HL-60/S4 treated with retinoic acid at 250 ng/mL for 4 days and 3 days (cell line): ENCODE measurements at regions not wholly inside any gene's neighbourhood (a gene's known extent, or its start where the extent isn't known, plus 50 kb on each side); places are given as distances from the start of the nearest gene placed in this dataset.

Experiments
- in situ Hi-C: fragments of 300-500 bp; cut with MboI; formaldehyde crosslinking; loops from 2 replicates; pipeline ENCODE4 v1.7.0; 2022; ENCODE audit warnings: low sequenced_read_pairs

GRCh38 chr16:35252356-35252936 lies 1793.0 kb downstream of the TP53TG3F start:
- in situ Hi-C loops, result no loop called here

DNA sequence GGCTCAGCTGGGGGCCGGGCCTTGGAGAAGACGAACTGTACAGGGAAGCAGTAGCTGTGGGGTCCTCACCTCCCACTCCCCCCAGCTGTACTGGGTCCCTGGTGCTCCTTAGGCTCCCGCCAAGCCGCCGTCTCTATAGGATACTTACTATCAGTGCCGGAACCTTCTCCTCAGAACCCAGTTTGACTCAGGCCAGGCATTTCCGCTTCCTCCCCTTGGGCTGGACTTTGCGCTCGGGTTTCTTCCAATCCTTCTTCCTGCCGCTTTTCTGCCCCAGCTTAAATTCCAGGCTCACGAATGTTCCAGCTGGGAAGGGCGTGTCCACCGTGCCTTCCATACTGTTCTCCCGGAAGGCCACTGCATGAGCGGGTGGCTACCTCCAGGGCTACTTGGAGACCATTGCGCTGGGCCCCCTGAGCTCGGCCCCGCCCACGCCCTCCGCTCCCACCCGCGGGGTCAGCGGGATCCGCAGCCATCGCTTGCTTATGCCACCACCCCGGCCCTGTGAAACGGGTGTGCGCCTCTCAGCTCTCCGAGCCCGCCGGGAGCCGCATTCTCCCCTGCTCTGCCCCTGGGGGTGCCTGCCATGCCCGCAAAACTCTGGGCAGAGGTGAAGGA lies 1795.9 kb downstream of the TP53TG3F start:
- in situ Hi-C loops, result no loop called here

- in situ Hi-C loops, result no loop called here
These were observed 1796.4 kb downstream of the TP53TG3F start for GRCh38 chr16:35255816-35256215.

DNA sequence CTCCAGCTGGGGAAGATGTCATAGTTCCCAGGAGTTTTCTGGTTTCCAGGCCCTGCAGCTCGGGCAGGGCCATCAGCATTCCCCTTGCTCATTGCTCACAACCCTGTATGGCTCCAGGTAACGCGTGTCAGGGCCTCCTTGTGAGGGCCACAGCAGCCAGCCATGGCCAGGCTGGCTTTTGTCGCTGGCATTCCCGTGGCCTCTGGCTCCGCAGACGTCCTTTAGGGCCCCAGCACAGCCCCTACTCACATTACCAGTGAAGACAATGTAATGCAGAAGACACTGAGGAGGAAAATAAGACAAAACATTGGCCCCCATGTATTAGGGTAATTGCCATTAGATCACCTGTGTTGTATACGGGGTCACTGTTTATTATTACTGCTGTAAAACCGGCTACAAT lies 1799.0 kb downstream of the TP53TG3F start:
- in situ Hi-C loops, result no loop called here

- in situ Hi-C loops, result no loop called here
These were observed 1836.4 kb downstream of the TP53TG3F start for GRCh38 chr16:35295856-35296255.

- in situ Hi-C loops, result no loop called here
These were observed 1837.7 kb downstream of the TP53TG3F start for GRCh38 chr16:35296962-35297653.

DNA sequence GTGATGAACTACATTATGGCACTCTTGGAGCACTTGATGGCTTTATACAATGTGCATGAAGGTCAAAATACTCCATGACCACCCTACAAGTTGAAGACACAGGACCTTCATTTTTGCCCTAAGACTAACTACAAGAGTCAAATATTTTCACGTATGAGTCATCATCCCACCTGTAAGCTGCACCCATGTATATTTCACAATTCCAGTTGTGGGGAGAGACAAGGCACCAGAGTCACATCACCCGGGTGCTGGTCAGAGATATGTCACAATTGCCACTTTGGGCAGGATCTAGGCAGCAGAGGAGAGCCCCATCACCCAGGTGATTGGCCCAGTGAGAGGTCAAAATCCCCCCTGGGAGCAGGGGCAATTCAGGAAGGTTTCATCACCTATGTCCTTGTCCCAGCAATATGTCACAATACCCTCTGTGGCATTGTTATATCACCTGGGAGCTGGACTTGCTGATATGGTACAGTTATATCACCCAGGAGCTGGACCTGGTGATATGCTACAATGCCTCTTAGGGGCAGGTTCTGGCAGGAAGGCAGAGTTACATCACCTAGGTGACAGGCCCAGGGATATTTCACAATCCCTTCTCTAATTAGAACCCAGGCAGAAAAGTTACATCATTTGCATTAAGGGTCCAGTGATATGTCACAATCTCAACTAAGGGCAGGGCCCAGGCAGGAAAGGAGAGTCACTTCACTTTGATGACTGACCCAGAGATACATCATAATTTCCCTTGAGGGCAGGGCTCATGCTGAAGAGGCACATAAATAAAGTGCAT lies 1839.2 kb downstream of the TP53TG3F start:
- in situ Hi-C loops, result no loop called here

DNA sequence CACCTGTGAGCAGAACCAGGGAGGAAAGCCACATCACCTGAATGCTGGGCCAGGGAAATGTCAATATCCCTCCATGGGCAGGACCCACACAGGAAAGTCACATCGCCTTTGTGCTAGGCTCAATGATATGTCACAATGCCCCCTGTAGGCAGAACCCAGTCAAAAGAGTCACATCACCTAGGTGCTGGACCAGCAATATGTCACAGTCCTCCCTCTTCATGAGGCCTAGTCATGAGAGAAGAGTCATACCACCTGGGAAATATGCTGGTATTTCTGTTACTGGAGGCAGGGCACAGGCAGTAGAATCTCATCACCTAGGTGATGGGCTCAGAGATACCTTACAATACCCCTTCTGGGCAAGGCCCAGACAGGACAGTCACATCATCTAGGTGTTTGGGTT lies 1843.4 kb downstream of the TP53TG3F start:
- in situ Hi-C loops, result no loop called here

DNA sequence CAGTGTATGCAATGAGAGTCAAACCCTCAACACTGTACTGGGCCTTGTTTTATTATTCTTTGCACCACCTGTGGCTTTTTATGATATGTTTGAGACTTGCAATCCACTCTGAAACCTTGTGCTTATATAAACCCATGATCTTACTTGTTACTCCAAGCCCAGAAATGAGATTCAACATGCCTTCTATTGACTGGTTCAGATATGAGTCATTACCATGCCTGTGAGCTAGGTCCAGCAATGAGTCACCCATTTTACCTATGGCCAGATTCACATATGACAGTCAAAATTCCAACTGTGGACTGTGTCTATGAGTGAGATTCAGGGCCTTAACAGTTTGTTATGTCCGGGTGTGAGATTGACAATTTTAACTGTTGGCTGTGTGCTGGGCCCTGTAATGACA lies 1846.1 kb downstream of the TP53TG3F start:
- in situ Hi-C loops, result no loop called here

DNA sequence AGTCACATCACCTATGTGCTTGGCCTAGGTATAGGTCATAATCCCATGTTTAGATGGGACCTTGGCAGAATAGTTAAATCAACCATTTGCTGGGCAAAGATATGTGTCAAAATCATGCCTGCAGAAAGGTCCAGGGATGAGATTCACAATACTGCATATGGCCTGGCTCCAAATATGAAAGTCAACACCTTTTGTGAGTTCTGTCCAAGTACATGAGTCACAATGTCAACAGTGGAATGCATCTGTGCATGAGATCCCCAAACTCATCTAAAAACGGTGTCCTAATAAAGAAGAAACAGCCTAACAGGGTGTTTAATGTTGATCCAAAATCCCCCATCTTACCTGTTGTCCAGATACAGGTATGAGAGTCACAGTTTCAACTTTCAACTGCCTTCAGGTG lies 1847.5 kb downstream of the TP53TG3F start:
- in situ Hi-C loops, result no loop called here

GRCh38 chr16:35308674-35309073 lies 1849.3 kb downstream of the TP53TG3F start:
- in situ Hi-C loops, result no loop called here

GRCh38 chr16:35310999-35311398 lies 1851.6 kb downstream of the TP53TG3F start:
- in situ Hi-C loops, result no loop called here

DNA sequence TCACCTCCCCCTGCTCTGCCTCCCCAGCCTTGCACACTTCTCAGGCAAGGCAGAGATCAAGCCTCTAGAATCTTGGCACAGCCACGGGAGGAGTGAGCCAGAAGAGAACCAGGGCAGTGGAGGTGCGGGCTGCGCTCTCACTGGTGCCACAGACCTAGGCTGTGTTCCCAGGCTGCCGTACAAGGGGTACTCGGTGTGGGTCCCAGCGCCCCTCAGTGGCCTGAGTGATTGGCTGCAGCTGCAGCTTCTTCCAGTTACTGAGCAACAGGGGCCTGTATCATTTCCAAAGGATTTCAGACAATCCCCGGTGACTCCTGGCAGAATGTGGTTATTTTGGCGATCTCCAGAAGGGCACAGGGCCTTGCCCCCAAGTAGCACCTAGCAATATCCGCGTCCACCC lies 1852.1 kb downstream of the TP53TG3F start:
- in situ Hi-C loops, result no loop called here

DNA sequence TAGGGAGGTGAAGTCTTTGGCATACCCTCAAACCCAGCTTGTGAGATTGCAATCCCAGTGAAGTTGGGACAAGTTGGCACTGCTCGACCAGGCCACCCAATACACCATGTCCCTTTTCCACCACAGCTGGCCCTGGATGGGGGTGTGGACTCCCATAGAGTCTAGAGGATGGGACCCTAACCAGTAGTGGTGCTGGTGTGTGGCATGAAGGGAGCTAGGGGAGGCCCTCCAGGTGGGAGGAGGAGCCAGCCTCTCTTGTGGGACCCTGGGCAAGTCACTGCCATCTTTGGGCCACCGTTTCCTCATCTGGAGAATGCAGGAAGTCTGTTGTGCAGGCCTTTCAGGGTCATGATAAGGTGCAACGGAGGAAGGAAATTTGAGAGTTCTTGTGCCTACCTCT lies 1854.9 kb downstream of the TP53TG3F start:
- in situ Hi-C loops, result no loop called here

DNA sequence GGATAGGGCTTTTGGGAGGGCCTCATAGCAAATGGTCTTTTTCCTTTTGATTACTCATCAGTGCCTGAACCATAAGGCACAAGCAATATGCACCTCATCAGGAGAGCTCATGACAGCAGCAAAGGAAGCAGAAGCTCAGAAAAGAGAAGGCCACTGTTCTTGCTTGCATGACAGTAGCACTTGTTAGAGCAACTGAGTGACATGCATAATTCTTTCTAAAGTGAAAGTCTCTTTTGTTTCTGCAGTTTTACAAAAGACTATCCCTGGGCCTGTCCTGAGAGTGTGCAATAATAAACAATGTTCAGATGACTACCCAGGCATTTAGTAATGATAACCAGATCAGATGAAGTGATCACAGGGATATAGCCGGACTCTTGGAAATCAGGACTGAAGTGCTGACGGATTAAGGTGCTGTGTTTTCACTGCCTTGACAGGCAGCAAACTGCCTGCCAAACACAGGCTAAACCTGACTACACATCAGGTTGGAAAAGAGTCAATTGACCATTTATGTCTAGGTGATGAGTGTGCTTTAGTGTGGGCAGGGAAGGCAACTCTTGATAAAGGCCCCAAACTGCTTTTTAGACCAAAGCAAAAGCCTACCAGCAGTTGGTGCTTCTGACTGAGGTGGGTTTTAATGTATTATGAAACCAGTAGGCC lies 1860.3 kb downstream of the TP53TG3F start:
- in situ Hi-C loops, result no loop called here

DNA sequence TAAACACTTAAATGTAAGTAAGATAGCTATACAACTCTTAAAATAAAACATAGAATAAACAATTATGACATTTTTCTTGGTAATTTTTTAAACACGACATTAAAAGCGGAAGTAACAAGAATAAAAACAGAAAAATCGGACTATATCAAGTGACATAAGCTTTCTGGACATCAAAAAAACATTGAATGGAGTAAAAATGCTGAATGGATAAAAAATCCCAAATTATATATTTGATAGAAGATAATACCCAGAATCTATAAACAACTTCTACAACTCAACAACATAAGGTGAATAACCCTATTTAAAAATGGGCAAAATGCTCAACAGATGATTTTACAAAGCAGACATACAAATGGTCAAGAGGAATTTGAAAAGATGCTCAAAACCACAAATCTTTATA lies 1866.5 kb downstream of the TP53TG3F start:
- in situ Hi-C loops, result no loop called here

- in situ Hi-C loops, result no loop called here
These were observed 1879.9 kb downstream of the TP53TG3F start for GRCh38 chr16:35339337-35339736.

DNA sequence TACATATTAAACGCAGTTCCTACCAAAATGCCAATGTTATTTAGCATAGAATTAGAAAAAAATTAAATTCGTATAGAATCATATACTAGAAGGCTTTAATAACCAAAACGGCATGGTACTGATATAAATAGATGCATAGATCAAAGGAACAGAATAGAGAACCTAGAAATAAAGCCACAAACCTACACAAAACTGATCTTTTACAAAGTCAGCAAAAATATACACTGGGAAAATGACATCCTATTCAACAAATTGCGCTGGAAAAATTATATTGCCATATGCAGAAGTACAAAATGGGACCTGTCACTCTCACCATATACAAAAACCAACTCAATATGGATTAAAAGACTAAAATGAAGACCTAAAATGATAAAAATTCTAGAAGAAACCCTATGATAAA lies 1882.6 kb downstream of the TP53TG3F start:
- in situ Hi-C loops, result no loop called here

DNA sequence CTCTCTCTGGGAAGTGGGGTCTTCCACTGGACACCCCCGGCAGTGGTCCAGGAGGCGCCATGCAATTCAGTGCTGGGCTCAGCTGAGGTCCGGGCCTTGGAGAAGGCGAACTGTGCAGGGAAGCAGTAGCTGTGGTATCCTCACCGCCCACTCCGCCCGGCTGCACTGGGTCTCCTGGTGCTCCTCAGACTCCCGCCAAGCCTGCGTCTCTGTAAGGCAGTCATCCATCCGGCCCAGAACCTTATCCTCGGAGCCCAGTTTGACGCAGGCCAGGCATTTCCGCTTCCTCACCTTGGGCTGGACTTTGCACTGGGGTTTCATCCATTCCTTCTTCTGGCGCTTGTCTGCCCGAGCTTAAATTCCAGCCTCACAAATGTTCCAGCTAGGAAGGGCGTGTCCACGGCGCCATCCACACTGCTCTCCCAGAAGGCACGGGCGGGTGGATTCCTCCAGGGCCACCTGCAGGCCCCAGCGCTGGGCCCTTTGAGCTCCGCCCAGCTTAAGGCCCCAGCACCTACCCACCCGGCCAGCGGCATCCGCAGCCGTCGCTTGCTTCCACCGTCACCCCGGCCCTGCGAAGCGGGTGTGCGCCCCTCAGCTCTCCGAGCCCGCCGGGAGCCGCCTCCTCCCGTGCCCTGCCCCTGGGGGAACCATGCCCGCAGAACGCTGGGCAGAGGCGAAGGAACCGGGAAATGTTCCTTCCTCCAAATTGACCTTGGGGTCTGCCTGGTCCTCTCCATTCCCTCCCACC lies 1884.8 kb downstream of the TP53TG3F start:
- in situ Hi-C loops, result no loop called here

DNA sequence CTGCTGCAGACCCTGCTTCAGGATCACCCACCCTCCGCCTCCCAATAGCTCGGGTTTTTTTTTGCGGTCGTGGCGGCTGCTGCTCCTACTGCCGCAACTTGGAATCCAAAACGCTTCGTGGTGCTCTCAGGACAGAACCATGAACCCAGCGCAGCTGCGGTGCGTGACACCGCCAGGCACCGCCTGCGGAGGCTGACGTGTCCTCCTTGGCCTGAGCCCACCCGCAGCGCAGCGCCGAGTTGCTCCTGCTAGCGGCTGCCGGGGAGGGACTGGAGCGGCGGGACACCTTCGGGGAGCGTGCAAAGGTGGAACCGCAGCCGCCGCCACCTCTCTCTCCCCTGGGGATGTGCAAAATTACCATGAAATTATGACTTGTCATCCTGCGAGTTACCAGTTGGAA lies 1893.0 kb downstream of the TP53TG3F start:
- in situ Hi-C loops, result no loop called here
